ENCODE measurements at regions not wholly inside any gene's neighbourhood (a gene's known extent, or its start where the extent isn't known, plus 50 kb on each side); places are given as distances from the start of the nearest gene placed in this dataset.

DNA sequence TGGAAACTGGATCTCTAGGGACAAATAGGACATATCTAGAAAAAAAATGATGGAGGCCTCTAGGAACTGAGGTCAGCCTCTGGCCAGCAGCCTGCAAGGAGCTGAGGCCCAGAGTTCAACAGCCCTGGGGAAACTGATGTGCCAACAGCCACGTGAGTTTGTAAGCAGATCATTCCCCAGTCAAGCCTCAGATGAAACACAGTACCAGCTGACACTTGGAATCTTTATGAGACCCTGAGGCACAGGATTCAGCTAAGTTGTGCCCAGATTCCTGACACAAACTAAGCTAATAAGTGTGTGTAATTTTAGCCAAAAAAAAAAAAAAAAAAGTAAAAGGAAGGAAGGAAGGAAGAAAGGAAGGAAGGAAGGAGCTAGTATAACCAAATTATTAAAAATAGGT lies 1059.8 kb upstream of the MAP3K7 start:
- DNase-seq (ENCODE audit: low spot score): no peak

DNA sequence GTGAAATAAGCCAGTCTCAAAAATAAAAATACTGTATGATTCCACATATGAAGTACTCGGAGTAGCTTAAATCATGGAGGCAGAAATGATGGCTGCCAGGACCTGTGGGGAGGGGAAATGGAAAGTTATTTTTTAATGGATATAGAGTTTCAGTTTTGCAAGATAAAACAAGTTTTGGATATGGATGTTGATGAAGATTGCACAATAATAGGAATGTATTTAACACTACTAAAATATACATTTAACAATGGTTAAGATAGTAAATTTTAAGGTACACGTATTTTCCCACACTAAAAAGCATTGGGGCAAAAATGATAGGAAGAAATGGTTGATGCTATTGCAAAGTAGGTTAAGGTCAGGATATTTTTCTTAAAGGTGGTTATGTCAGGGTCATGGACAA lies 1058.9 kb upstream of the MAP3K7 start:
- no peak for DNase-seq (ENCODE audit: low spot score)

DNA sequence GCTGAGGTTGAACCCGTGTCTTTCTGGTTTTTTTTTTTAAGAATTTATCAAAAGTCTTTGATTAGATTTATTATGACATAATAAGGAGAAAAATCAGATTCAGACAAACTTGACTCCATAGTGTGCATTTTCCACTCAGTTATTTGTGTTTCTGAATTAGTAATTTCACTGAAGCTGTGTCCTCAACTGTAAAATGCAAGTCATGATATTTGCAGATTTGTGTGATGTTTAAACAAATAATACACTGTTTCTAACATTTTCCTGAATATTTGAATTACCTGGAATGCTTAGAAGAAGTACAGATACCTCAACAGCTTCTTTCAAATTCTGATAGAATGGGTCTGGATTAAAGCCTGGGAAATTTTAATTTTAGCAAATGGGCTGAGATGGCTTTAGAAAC lies 1050.3 kb upstream of the MAP3K7 start:
- no peak for DNase-seq (ENCODE audit: low spot score)

DNA sequence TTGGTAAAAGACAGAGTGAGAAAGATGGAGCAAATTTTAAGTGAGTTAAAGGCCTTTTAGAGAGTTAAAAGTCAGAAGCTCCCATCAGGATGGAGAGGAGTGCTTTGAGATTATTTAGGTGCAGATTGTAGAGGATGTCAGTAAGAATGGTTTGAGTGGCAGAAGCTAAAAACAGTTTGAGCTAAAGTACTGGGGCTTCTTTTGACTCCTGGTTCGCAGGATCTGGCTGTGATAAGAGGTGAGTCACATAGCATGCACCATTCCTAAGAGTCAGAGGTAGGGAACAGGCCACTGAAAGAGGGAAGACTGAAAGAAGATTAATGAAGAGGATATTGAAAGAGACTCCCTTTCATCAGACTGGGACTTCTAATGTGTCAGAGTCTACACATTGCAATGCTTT lies 1047.9 kb upstream of the MAP3K7 start:
- no peak for DNase-seq (ENCODE audit: low spot score)

DNA sequence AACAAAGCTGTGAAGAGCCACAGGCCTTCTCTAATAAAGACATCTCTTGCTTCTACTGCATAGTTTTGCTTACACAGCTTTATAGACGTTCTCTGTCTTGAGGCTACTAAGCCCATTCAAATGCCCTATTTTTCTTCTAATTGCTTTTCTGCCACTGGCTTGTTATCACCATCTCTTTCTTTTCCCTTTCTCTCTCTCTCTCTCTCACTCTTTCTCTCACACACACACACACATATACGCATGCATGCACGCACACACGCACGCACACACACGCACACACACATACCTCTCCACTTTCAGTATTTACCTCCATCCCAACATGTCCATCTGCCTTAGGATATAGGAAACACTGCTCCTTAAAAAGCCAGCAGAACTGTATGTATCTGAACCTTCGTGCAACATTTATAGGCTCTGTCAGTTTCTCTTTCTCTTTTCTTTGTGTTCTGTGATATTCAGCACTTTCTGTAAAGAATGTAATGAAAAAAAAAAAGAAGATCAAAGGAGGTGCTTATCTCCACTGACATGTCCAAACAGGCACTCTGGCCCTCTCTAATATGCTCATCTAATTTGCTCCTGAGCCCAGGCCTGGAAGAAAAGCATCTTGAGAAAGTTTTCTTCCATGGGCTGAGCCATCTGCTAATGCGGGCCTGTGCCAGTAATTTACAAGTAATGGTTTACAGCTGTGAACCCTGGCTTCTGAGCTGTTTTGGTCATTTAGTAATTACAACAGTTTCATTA lies 1046.7 kb upstream of the MAP3K7 start:
- DNase-seq (ENCODE audit: low spot score): no peak

DNA sequence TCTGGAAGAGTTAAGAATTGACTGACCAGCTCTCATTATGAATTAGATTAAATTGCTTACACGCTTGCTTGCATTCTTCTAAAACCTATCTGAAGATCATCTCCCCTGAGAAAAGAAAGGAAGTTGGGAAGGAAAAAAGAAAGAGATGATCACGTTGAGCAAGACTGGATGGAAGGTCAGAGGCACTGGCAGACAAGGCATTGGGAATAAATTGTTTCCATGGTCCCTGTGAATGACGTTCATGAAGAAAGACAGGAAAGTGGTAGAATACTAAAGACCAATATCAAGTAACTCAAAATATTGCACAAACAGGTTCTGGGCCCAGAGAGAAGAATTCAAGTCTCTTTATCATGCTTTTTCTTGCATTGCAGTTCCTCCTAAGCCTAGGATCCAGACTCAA lies 1045.4 kb upstream of the MAP3K7 start:
- no peak for DNase-seq (ENCODE audit: low spot score)

DNA sequence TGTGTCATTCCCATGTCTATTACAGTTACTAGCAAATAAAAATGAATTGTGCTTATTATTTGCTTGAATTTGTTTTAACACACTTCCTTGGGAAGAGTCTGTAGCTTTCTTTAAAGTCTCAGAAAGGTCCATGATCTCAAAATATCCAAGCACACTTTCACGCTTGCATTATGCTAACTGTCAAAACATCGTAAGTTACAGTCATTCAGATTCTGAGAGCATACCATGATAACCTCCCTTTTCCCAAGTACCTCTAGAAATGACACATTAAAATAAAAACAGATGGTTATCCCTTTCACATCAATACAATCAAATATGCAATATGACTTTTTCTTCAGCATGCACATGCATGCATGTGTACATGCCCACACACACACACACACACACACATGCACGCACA lies 1044.4 kb upstream of the MAP3K7 start:
- no peak for DNase-seq (ENCODE audit: low spot score)

DNA sequence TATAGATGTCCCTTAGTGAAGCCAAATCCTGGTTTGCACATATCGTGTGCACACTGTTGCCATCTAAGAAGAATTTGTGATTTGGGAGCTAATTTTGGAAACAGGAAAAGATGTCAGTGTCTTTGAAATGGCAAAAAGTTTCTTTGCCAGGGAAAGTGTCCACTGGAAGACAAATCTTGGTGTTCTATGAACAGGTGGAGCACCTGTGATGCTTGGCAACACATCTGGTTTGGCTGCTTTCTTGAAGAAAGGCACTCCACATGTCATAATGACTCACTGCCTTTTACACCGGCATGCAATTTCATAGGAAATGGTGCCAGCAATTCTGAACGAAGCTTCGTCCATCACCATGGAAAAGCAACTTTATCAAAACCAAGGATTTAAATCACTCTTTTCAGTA lies 1040.0 kb upstream of the MAP3K7 start:
- no peak for DNase-seq (ENCODE audit: low spot score)

DNA sequence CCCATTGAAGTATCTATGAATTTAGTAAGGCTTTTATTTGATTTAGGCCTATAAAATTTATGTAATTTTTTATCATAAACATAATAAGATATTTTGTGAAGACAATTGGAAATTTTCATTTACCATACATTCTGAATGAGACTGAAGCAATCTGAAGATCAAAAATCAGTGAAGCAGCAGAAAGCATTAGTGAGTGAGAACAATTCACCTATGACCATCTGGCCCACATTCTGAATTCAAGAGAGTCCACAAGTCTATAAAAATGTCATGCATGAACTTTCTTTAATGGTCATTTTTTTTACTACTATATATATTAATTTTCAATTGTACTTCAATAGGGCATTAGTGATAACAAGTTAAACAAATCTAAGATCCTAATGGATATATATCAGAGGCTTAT lies 1026.6 kb upstream of the MAP3K7 start:
- DNase-seq (ENCODE audit: low spot score): no peak

DNA sequence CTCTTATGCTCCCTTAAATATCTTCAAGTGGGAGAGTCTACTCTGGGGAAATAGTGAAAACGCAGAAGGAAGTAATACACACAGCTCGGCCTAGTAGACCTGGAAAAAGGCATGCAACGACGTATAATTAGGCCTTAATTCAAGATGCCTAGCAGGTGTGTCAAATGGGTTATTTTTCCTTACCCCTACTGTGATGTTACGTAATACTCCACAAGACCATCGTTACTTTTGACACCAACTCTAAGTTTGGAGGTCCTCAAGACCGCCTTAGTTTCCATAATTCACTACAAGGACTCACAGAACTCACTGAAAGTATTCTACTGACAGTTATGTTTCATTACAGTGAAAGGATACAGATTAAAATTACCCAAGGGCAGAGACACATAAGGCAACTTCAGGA lies 1024.3 kb upstream of the MAP3K7 start:
- no peak for DNase-seq (ENCODE audit: low spot score)

DNA sequence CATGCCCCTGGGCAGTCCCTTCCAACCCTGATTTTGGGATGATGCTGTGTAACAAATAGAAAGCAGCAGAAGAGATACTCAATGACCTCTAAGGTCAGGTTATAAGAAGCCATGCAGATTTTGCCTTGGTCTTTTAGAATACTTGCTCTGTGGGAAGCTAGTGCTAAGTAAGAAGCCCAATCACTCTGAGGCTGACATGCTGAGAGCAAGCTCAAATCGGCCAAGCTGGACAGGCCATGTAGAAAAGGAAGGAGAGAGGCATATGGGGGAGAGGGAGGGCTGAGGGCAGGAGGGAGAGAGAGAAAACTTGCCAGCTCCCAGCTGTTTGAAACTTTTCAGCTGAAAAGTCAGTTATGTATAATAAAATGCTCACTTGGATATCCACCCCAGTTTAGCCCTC lies 1021.6 kb upstream of the MAP3K7 start:
- DNase-seq (ENCODE audit: low spot score): no peak

DNA sequence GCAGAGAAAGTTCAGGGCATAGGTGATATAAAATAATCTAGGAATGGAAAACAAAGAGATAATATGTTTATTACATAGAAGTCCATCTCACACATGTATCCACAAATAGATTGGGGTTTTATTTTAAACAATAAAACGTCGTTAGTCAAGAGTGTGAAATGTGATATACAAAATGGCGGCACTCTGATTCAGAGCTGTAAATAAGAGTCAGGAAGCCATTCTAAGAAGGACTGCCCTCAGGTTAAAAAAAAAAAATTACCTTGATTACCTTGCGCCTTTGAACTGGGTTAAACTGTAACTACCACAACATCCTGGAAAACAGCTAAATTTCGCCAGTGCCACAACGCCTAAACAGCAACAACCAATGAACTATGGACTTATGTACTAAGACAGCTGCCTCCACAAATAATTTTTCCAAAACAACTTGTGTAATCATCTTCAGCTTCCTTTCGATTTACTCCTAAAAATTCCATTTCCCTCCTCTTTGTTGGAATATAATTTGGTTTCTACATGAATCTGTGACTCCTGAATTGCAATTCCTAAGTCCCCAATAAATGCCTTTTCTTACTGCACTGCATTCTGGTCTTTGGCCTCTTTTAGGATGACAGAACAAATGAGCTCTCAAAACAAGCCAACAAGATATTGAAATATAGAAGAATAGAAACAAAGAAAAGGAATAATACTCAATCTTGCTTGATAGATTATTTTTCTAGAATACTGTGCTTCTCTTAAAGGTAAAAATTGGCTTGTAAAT lies 1019.5 kb upstream of the MAP3K7 start:
- no peak for DNase-seq (ENCODE audit: low spot score)

DNA sequence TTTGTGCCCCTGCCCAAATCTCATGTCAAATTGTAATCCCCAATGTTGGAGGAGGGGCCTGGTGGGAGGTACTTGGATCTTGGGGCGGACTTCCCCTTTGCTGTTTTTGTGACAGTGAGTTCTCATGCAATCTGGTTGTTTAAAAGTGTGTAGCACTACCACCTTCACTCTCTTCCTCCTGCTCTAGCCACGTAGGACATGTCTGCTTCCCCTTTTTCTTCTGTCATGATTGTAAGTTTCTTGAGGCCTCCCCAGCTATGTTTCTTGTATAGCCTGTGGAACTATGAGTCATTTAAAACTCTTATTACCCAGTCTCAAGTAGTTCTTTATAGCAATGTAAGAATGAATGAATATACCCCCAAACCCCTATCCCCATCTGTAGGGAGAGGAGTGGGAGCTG lies 1013.7 kb upstream of the MAP3K7 start:
- no peak for DNase-seq (ENCODE audit: low spot score)

DNA sequence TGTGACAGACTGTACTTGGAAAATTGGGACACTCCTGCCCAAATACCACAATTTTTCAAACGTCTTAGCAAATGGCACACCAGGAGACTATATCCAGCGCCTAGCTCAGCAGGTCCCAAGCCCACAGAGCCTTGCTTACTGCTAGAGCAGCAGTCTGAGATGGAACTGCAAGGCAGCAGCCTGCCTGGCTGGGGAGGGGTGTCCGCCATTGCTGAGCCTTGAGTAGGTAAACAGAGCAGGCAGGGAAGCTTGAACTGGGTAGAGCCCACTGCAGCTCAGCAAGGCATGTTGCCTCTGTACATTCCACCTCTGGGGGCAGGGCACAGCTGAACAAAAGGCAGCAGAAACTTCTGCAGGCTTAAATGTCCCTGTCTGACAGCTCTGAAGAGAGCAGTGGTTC lies 1003.3 kb upstream of the MAP3K7 start:
- no peak for DNase-seq (ENCODE audit: low spot score)

DNA sequence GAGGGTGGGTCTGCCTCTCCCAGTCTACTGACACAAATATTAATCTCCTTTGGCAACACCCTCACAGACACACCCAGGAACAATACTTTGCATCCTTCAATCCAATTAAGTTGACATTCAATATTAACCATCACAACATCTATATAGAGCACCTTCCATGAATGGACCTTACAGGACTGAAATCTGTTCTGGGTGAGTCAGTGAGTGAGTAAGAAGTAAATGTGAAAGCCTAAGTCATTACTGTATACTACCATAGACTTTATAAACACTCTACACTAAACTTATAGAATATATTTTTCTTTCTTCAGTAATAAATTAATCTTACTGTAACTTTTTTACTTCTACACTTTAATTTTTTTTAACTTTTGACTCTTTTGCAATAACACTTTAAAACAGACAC lies 993.8 kb upstream of the MAP3K7 start:
- no peak for DNase-seq (ENCODE audit: low spot score)

DNA sequence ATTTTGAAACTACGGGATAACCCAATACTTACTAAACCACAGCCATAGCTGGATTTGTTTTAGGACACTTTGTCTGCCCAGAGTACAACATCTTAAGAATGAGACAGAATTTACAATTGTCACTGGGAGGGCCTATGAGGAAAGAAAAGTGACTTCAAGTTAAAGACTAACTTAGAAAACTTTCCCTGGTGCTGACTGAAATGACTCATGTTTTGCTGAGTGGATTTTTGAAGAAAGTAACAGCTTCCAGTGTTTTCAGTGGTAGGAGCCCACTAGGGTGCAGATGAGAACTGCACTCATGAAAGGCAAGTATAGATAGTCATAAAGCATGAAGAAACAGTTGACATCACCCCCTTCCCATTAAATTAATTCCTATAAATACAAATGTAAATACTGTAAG lies 988.2 kb upstream of the MAP3K7 start:
- no peak for DNase-seq (ENCODE audit: low spot score)

DNA sequence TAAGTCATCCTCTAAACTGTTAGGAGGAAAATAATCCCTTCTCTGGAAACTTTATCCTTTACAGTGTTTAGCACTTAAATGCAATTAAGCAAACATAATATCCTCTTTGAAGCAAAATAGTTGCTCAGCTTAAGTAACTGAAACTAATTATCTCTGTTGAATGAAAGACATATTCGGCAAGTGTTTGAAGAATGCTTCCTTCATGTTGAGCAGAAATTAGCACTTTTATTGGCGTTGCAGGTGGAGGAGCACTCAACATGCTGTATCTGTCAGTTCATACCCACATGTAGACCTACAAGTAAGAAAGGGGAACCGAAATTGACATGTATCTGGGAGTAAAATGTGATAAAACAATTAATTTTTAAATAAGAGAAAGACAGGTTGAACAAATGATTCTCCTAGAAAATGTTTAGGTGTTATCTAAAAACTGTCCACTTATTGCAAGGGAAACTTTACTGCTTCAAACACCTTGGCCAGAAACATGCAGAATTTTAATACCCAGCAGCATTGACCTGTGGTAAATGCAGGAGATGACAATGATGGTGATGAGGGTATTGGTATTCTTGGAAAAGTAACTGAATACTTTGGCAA lies 987.0 kb upstream of the MAP3K7 start:
- DNase-seq (ENCODE audit: low spot score): no peak

DNA sequence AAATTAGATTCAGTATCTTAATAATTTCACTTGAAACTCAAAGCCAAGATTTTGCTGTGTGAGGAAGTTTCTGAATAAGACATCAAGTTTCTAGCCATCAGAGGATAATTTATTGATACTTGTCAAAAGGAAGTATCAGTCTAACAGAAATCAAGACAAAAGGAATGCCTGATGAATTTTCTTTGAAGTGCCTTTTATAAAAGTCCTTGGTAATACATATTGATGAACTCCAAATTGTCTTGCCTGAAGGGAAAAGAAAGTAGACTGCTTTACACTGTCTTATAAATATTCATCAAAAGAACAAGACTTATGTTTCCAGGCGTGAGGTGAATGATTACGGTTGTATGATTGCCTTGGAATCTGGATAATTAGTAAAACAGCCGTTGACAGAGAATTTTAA lies 986.0 kb upstream of the MAP3K7 start:
- no peak for DNase-seq (ENCODE audit: low spot score)

DNA sequence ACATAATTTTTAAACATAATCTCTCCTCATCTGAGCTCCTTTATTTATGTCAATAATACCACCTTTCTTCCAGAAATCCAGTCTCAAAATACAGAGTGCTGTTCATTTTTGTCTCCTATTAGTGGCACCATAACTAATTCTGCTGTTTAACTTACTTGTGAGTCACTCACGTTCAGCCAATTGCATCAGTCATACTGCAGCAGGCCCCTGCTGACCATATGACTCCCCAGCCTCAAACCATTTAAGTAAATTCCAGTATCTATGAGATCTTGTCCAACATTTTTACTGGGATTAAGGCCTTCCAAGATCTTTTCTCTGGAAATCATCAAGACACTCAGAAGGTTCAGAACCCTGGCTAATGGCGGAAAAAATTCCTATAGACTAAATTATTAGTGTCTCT lies 982.2 kb upstream of the MAP3K7 start:
- DNase-seq (ENCODE audit: low spot score): no peak

DNA sequence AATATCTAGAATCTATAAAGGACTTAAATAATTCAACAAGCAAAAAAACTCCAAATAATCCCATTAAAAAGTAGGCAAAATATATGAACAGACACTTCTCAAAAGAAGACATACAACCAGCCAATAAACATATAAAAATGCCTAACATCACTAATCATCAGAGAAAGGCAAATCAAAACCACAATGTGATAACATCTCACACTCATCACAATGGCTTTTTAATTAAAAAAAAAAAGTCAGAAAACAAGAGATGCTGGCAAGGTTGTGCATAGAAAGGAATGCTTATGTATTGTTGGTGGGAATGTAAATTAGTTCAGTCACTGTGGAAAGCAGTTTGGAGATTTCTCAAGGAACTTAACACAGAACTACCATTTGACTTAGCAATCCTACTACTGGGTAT lies 979.6 kb upstream of the MAP3K7 start:
- DNase-seq (ENCODE audit: low spot score): no peak

DNA sequence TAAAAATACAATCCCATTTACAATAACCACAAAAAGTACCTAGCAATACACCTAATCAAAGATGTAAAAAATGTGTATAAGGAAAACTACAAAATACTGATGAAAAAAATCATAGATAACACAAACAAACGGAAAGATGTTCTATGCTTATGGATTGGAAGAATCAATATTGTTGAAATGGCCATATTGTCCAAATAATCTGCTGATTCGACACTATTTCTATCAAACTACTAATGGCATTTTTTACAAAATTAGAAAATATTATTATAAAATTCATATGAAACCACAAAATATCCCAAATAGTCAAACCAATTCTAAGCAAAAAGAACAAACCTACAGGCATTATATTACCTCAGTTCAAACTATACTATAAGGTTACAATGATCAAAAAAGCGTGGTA lies 978.3 kb upstream of the MAP3K7 start:
- DNase-seq (ENCODE audit: low spot score): no peak

DNA sequence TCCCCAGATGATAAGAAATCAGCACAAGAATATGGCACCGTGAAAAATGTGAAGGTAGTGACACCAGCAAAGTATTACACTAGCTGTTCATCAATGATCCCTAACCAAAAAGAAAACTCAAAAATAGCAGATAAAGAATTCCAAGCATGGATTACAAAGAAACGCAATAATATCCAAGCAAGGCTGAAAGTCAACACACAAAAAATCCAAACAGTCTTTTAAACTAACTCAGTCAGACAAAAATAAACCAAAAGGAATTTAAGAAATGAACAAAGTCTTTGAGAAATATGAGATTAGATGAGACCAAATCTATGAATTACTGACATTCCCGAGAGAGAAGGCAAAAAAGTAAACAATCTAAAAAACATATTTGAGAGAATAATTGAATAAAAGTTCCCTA lies 976.1 kb upstream of the MAP3K7 start:
- no peak for DNase-seq (ENCODE audit: low spot score)

DNA sequence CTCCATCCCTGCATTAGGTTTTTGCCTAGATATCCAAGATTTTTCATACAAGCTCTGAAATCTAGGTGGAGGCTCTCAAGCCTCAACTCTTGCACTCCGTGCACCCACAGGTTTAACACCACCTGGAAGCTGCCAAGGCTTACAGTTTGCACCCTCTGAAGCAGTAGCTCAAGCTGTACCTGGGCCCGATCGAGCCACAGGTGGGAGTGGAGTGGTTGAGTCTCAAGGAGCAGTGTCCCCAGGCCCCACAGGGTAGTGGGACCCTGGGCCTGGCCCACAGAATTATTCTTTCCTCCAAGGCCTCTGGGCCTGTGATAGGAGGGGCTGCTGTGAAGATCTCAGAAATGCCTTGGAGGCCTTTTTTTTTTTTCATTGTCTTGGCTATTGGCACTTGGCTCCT lies 973.5 kb upstream of the MAP3K7 start:
- no peak for DNase-seq (ENCODE audit: low spot score)
